ENCODE measurements at regions not wholly inside any gene's neighbourhood (a gene's known extent, or its start where the extent isn't known, plus 50 kb on each side); places are given as distances from the start of the nearest gene placed in this dataset.
A peak's percentile ranks its signal among the peaks of the same experiment; 100 is the strongest.

DNA sequence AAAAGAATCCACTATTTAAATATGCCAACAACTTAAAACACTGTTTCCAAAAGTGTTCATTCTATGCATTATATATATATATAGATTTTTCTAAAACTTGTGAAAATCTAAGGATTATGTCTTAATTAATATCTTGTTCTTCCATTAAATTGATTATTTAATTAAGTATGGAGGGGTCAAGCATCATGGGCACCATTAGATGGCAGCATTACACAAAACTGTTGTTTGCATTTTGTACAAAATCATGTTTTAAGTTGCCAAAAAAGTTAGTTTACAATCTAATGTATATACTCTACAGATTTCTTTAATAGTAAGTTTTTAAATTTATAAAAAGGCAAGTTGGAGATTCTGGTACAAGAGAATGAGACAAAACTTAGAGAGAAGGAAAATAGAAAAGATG, 213.2 kb upstream of the EDNRB start:
- H3K9me3 Mint-ChIP-seq, result no peaks in the 10 kb centered on the region
- Histone ChIP-seq H3K79me2 (ENCODE audit: insufficient read depth, low read length) (no peaks in the 10 kb centered on the region), H4K20me1 (ENCODE audit: insufficient read depth, low read length) (no peaks in the 10 kb centered on the region), H3K27me3 (ENCODE audit: control insufficient read depth in 2 of 2, insufficient read depth in 2 of 2, low read length in 2 of 2) (no peaks in the 10 kb centered on the region), H3K9ac (ENCODE audit: insufficient read depth, low read length, poor library complexity, severe bottlenecking) (no peak overlapping the region), H3K36me3 (replicated peaks in 1 of 2; ENCODE audit: control insufficient read depth in 1 of 2, insufficient read depth in 2 of 2, low read length in 2 of 2) (no peaks in the 10 kb centered on the region), H3K4me1 (ENCODE audit: control insufficient read depth in 1 of 2, insufficient read depth in 2 of 2, low read length in 2 of 2) (no peaks in the 10 kb centered on the region), H3K9me3 (replicated peaks in 1 of 2; ENCODE audit: control insufficient read depth in 1 of 2, insufficient read depth in 1 of 2, low read length in 2 of 2) (no peaks in the 10 kb centered on the region), H3K4me3 (replicated peaks in 1 of 3; ENCODE audit: low read depth in 2 of 3, low read length in 3 of 3) (no peak overlapping the region), H3K4me2 (replicated peaks; ENCODE audit: extremely low read depth, low read length, poor library complexity, severe bottlenecking) (no peak overlapping the region), H3K27ac (ENCODE audit: low read depth in 1 of 2, low read length in 2 of 2) (no peak overlapping the region), H2AFZ (ENCODE audit: insufficient read depth, low read depth, low read length, poor library complexity, severe bottlenecking) (no peak overlapping the region)
- TF ChIP-seq, protein P1, sequence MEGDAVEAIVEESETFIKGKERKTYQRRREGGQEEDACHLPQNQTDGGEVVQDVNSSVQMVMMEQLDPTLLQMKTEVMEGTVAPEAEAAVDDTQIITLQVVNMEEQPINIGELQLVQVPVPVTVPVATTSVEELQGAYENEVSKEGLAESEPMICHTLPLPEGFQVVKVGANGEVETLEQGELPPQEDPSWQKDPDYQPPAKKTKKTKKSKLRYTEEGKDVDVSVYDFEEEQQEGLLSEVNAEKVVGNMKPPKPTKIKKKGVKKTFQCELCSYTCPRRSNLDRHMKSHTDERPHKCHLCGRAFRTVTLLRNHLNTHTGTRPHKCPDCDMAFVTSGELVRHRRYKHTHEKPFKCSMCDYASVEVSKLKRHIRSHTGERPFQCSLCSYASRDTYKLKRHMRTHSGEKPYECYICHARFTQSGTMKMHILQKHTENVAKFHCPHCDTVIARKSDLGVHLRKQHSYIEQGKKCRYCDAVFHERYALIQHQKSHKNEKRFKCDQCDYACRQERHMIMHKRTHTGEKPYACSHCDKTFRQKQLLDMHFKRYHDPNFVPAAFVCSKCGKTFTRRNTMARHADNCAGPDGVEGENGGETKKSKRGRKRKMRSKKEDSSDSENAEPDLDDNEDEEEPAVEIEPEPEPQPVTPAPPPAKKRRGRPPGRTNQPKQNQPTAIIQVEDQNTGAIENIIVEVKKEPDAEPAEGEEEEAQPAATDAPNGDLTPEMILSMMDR (IDR thresholded peaks at IDR 0.05), result peak; percentile 23
- no peaks in the 10 kb centered on the region for H3K4me1 Mint-ChIP-seq
- no peak overlapping the region for H3K27ac Mint-ChIP-seq
- DNase-seq, result no peak
- H3K27me3 Mint-ChIP-seq (ENCODE audit: low read depth in 3 of 3), result peaks cover 0 to 7% (median 5%) of the 10 kb centered on the region in 3 donors
- intact Hi-C loops (cut with micrococcal nuclease), result no loop called here
- no peak overlapping the region for H3K4me3 Mint-ChIP-seq
- no peaks in the 10 kb centered on the region for H3K36me3 Mint-ChIP-seq

DNA sequence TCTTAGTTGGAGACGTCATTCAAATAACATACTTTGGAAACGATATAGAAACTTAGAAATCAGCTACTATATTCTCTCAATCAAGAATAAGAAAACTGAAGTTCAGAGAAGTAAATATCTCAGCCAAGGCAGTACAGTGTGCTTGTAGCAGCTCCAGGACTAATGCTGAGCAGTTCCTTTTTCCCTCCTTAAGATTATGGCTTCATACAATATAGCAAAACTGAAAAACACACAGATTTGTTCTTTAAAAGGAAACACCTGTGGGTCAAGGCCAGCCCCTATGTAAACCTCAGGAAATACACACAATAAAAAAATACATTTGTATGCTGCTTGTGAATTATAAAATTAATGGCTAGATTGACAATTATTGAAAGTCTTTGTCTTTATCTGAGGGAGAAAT, 212.7 kb upstream of the EDNRB start:
- H4K20me1 ChIP-seq (ENCODE audit: insufficient read depth, low read length), result no peaks in the 10 kb centered on the region
- no peaks in the 10 kb centered on the region for H3K9me3 Mint-ChIP-seq
- peaks cover 0 to 7% (median 5%) of the 10 kb centered on the region in 3 donors for H3K27me3 Mint-ChIP-seq (ENCODE audit: low read depth in 3 of 3)
- no peaks in the 10 kb centered on the region for H3K27me3 ChIP-seq (ENCODE audit: control insufficient read depth in 2 of 2, insufficient read depth in 2 of 2, low read length in 2 of 2)
- no peaks in the 10 kb centered on the region for H3K79me2 ChIP-seq (ENCODE audit: insufficient read depth, low read length)
- no peak for DNase-seq
- no peaks in the 10 kb centered on the region for H3K36me3 Mint-ChIP-seq
- no peaks in the 10 kb centered on the region for H3K9me3 ChIP-seq (replicated peaks in 1 of 2; ENCODE audit: control insufficient read depth in 1 of 2, insufficient read depth in 1 of 2, low read length in 2 of 2)
- no peak overlapping the region for H3K4me2 ChIP-seq (replicated peaks; ENCODE audit: extremely low read depth, low read length, poor library complexity, severe bottlenecking)
- no peak overlapping the region for H3K9ac ChIP-seq (ENCODE audit: insufficient read depth, low read length, poor library complexity, severe bottlenecking)
- no peak overlapping the region for H3K4me3 Mint-ChIP-seq
- no peak overlapping the region for H3K4me3 ChIP-seq (replicated peaks in 1 of 3; ENCODE audit: low read depth in 2 of 3, low read length in 3 of 3)
- WGBS (ENCODE audit: insufficient coverage), result 79% methylated on average over 2 of the region's 2 CpGs
- H3K4me1 Mint-ChIP-seq, result no peaks in the 10 kb centered on the region
- H3K27ac ChIP-seq (ENCODE audit: low read depth in 1 of 2, low read length in 2 of 2), result no peak overlapping the region
- no peaks in the 10 kb centered on the region for H3K4me1 ChIP-seq (ENCODE audit: control insufficient read depth in 1 of 2, insufficient read depth in 2 of 2, low read length in 2 of 2)
- intact Hi-C loops (cut with micrococcal nuclease), result no loop called here
- H3K27ac Mint-ChIP-seq, result no peak overlapping the region
- no peaks in the 10 kb centered on the region for H3K36me3 ChIP-seq (replicated peaks in 1 of 2; ENCODE audit: control insufficient read depth in 1 of 2, insufficient read depth in 2 of 2, low read length in 2 of 2)
- TF ChIP-seq, protein P1 (IDR thresholded peaks at IDR 0.05), result no peak
- H2AFZ ChIP-seq (ENCODE audit: insufficient read depth, low read depth, low read length, poor library complexity, severe bottlenecking), result no peak overlapping the region
